IPS-18a (cell line): ENCODE measurements at regions not wholly inside any gene's neighbourhood (a gene's known extent, or its start where the extent isn't known, plus 50 kb on each side); places are given as distances from the start of the nearest gene placed in this dataset.
"Not testable (repeated sequence)": the region's sequence is repeated elsewhere in the genome, so short reads cannot be mapped to it uniquely, and the experiment has no call there.

Experiments used
- H3K27ac ChIP-seq: one replicate; pipeline ENCODE4 v1.5.1; 2013; ENCODE audit warnings: low read length
- H3K27me3 ChIP-seq: one replicate; pipeline ENCODE4 v1.6.1; 2013; ENCODE audit warnings: mild to moderate bottlenecking, low read length; ENCODE audit not compliant: control insufficient read depth, insufficient read depth
- H3K36me3 ChIP-seq: one replicate; pipeline ENCODE4 v1.6.1; 2013; ENCODE audit warnings: low read depth, low read length; ENCODE audit not compliant: control insufficient read depth
- H3K4me1 ChIP-seq: one replicate; pipeline ENCODE4 v1.6.1; 2013; ENCODE audit warnings: low read depth, low read length; ENCODE audit not compliant: control insufficient read depth
- H3K4me3 ChIP-seq: one replicate; pipeline ENCODE4 v1.5.1; 2013; ENCODE audit warnings: low read length
- H3K9ac ChIP-seq: one replicate; pipeline ENCODE4 v1.6.1; 2013; ENCODE audit warnings: mild to moderate bottlenecking, low read length, moderate library complexity
- H3K9me3 ChIP-seq: one replicate; pipeline ENCODE4 v1.6.1; 2013; ENCODE audit warnings: low read depth, low read length; ENCODE audit not compliant: control insufficient read depth

- H3K27ac ChIP-seq: no peak overlapping the region
- H3K36me3 ChIP-seq: no peaks in the 10 kb centered on the region
- no peak overlapping the region for H3K9ac ChIP-seq
- H3K27me3 ChIP-seq: no peaks in the 10 kb centered on the region
- no peak overlapping the region for H3K4me3 ChIP-seq
- peaks cover 5% of the 10 kb centered on the region for H3K4me1 ChIP-seq
- no peaks in the 10 kb centered on the region for H3K9me3 ChIP-seq
These were observed 141.9 kb upstream of the PLSCR5 start for GRCh38 chr3:146747051-146747450.

- no peaks in the 10 kb centered on the region for H3K9me3 ChIP-seq
- no peaks in the 10 kb centered on the region for H3K36me3 ChIP-seq
- H3K4me3 ChIP-seq: no peak overlapping the region
- H3K27ac ChIP-seq: no peak overlapping the region
- no peaks in the 10 kb centered on the region for H3K27me3 ChIP-seq
- H3K9ac ChIP-seq: no peak overlapping the region
- H3K4me1 ChIP-seq: peaks cover 5% of the 10 kb centered on the region
These were observed 141.0 kb upstream of the PLSCR5 start for GRCh38 chr3:146746190-146746589.

GRCh38 chr3:146739203-146739671 is 134.1 kb upstream of the PLSCR5 start:
- Histone ChIP-seq H3K36me3 (no peaks in the 10 kb centered on the region), H3K9ac (no peak overlapping the region), H3K4me1 (no peaks in the 10 kb centered on the region), H3K27ac (no peak overlapping the region), H3K9me3 (no peaks in the 10 kb centered on the region), H3K4me3 (no peak overlapping the region), H3K27me3 (no peaks in the 10 kb centered on the region)

- Histone ChIP-seq H3K4me1 (no peaks in the 10 kb centered on the region), H3K36me3 (no peaks in the 10 kb centered on the region), H3K9ac (no peak overlapping the region), H3K27ac (no peak overlapping the region), H3K4me3 (no peak overlapping the region), H3K9me3 (no peaks in the 10 kb centered on the region), H3K27me3 (no peaks in the 10 kb centered on the region)
These were observed 127.2 kb upstream of the PLSCR5 start for GRCh38 chr3:146732325-146732724.

- Histone ChIP-seq H3K4me3 (no peak overlapping the region), H3K27me3 (no peaks in the 10 kb centered on the region), H3K36me3 (no peaks in the 10 kb centered on the region), H3K9me3 (no peaks in the 10 kb centered on the region), H3K27ac (no peak overlapping the region), H3K9ac (no peak overlapping the region), H3K4me1 (no peaks in the 10 kb centered on the region)
These were observed 110.0 kb upstream of the PLSCR5 start for GRCh38 chr3:146715170-146715569.

GRCh38 chr3:146712806-146713205 is 107.7 kb upstream of the PLSCR5 start:
- no peaks in the 10 kb centered on the region for H3K9me3 ChIP-seq
- H3K4me3 ChIP-seq: no peak overlapping the region
- no peak overlapping the region for H3K9ac ChIP-seq
- no peak overlapping the region for H3K27ac ChIP-seq
- H3K4me1 ChIP-seq: no peaks in the 10 kb centered on the region
- H3K27me3 ChIP-seq: no peaks in the 10 kb centered on the region
- H3K36me3 ChIP-seq: no peaks in the 10 kb centered on the region

GRCh38 chr3:146709969-146710368 is 104.8 kb upstream of the PLSCR5 start:
- H3K36me3 ChIP-seq: no peaks in the 10 kb centered on the region
- H3K4me1 ChIP-seq: no peaks in the 10 kb centered on the region
- no peaks in the 10 kb centered on the region for H3K9me3 ChIP-seq
- no peak overlapping the region for H3K27ac ChIP-seq
- H3K27me3 ChIP-seq: no peaks in the 10 kb centered on the region
- no peak overlapping the region for H3K4me3 ChIP-seq
- H3K9ac ChIP-seq: no peak overlapping the region

- H3K27ac ChIP-seq: no peak overlapping the region
- H3K4me1 ChIP-seq: no peaks in the 10 kb centered on the region
- no peak overlapping the region for H3K9ac ChIP-seq
- no peaks in the 10 kb centered on the region for H3K36me3 ChIP-seq
- H3K9me3 ChIP-seq: no peaks in the 10 kb centered on the region
- no peak overlapping the region for H3K4me3 ChIP-seq
- no peaks in the 10 kb centered on the region for H3K27me3 ChIP-seq
These were observed 100.1 kb upstream of the PLSCR5 start for GRCh38 chr3:146705225-146705624.

GRCh38 chr3:146702237-146702636 is 97.1 kb upstream of the PLSCR5 start:
- no peaks in the 10 kb centered on the region for H3K9me3 ChIP-seq
- no peaks in the 10 kb centered on the region for H3K27me3 ChIP-seq
- no peaks in the 10 kb centered on the region for H3K4me1 ChIP-seq
- H3K4me3 ChIP-seq: no peak overlapping the region
- H3K36me3 ChIP-seq: no peaks in the 10 kb centered on the region
- no peak overlapping the region for H3K27ac ChIP-seq
- no peak overlapping the region for H3K9ac ChIP-seq

GRCh38 chr3:146701246-146701645 is 96.1 kb upstream of the PLSCR5 start:
- no peak overlapping the region for H3K4me3 ChIP-seq
- no peaks in the 10 kb centered on the region for H3K4me1 ChIP-seq
- H3K27ac ChIP-seq: no peak overlapping the region
- no peaks in the 10 kb centered on the region for H3K36me3 ChIP-seq
- no peaks in the 10 kb centered on the region for H3K9me3 ChIP-seq
- H3K27me3 ChIP-seq: no peaks in the 10 kb centered on the region
- H3K9ac ChIP-seq: no peak overlapping the region

- not testable (repeated sequence) for H3K4me1 ChIP-seq, H3K9ac ChIP-seq, H3K27me3 ChIP-seq, H3K4me3 ChIP-seq, H3K9me3 ChIP-seq, H3K27ac ChIP-seq, H3K36me3 ChIP-seq
These were observed 94.9 kb upstream of the PLSCR5 start for GRCh38 chr3:146700025-146700424.

GRCh38 chr3:146692254-146692653 is 87.1 kb upstream of the PLSCR5 start:
- Histone ChIP-seq H3K4me3 (no peak overlapping the region), H3K4me1 (no peaks in the 10 kb centered on the region), H3K36me3 (no peaks in the 10 kb centered on the region), H3K9me3 (no peaks in the 10 kb centered on the region), H3K27me3 (no peaks in the 10 kb centered on the region), H3K9ac (no peak overlapping the region), H3K27ac (no peak overlapping the region)
